ENCODE measurements at regions not wholly inside any gene's neighbourhood (a gene's known extent, or its start where the extent isn't known, plus 50 kb on each side); places are given as distances from the start of the nearest gene placed in this dataset.
A peak's percentile ranks its signal among the peaks of the same experiment; 100 is the strongest.

- no peak for DNase-seq (ENCODE audit: low spot score)
Observed at GRCh38 chr3:66854601-66855151, 143.4 kb upstream of the KBTBD8 start.

- DNase-seq (ENCODE audit: low spot score): no peak
Observed at GRCh38 chr3:66856533-66856932, 141.6 kb upstream of the KBTBD8 start.

- DNase-seq (ENCODE audit: low spot score): no peak
Observed at GRCh38 chr3:66858656-66859381, 139.3 kb upstream of the KBTBD8 start.

GRCh38 chr3:66860771-66861170 is 137.3 kb upstream of the KBTBD8 start:
- no peak for DNase-seq (ENCODE audit: low spot score)

- no peak for DNase-seq (ENCODE audit: low spot score)
Observed at GRCh38 chr3:66863205-66864111, 134.6 kb upstream of the KBTBD8 start.

- DNase-seq (ENCODE audit: low spot score): no peak
Observed at GRCh38 chr3:66884659-66885058, 113.4 kb upstream of the KBTBD8 start.

- DNase-seq (ENCODE audit: low spot score): peak; percentile 1
Observed at GRCh38 chr3:66885326-66886000, 112.6 kb upstream of the KBTBD8 start.

- no peak for DNase-seq (ENCODE audit: low spot score)
Observed at GRCh38 chr3:66889750-66890494, 108.2 kb upstream of the KBTBD8 start.

GRCh38 chr3:66898155-66898554 is 100.0 kb upstream of the KBTBD8 start:
- DNase-seq (ENCODE audit: low spot score): no peak

GRCh38 chr3:66904336-66904735 is 93.8 kb upstream of the KBTBD8 start:
- no peak for DNase-seq (ENCODE audit: low spot score)

GRCh38 chr3:66904831-66905493 is 93.1 kb upstream of the KBTBD8 start:
- no peak for DNase-seq (ENCODE audit: low spot score)

GRCh38 chr3:66907136-66907535 is 91.0 kb upstream of the KBTBD8 start:
- no peak for DNase-seq (ENCODE audit: low spot score)

GRCh38 chr3:66910266-66911055 is 87.6 kb upstream of the KBTBD8 start:
- DNase-seq (ENCODE audit: low spot score): no peak

GRCh38 chr3:66912306-66912705 is 85.8 kb upstream of the KBTBD8 start:
- no peak for DNase-seq (ENCODE audit: low spot score)

- no peak for DNase-seq (ENCODE audit: low spot score)
Observed at GRCh38 chr3:66922058-66922457, 76.0 kb upstream of the KBTBD8 start.

GRCh38 chr3:66923969-66924368 is 74.1 kb upstream of the KBTBD8 start:
- no peak for DNase-seq (ENCODE audit: low spot score)

GRCh38 chr3:66928252-66928651 is 69.9 kb upstream of the KBTBD8 start:
- DNase-seq (ENCODE audit: low spot score): no peak

- no peak for DNase-seq (ENCODE audit: low spot score)
Observed at GRCh38 chr3:66931291-66931690, 66.8 kb upstream of the KBTBD8 start.

- DNase-seq (ENCODE audit: low spot score): no peak
Observed at GRCh38 chr3:66931699-66932098, 66.4 kb upstream of the KBTBD8 start.

GRCh38 chr3:66933233-66933632 is 64.9 kb upstream of the KBTBD8 start:
- no peak for DNase-seq (ENCODE audit: low spot score)

Data from HuH-7.5 (cell line).